GM23248 (cell line): ENCODE measurements at regions not wholly inside any gene's neighbourhood (a gene's known extent, or its start where the extent isn't known, plus 50 kb on each side); places are given as distances from the start of the nearest gene placed in this dataset.

Source experiments
- EZH2 ChIP-seq: fragments of 200-600 bp; sonication (generic); IDR thresholded peaks from 2 replicates; pipeline ENCODE4 v1.6.1; 2018; ENCODE audit warnings: antibody characterized with exemption, mild to moderate bottlenecking; ENCODE audit not compliant: insufficient read depth, poor library complexity, severe bottlenecking
- EZH2phosphoT487 ChIP-seq: fragments of 200-600 bp; sonication (generic); IDR thresholded peaks from 2 replicates; pipeline ENCODE4 v1.6.1; 2018; ENCODE audit warnings: antibody characterized with exemption, moderate library complexity, mild to moderate bottlenecking, low read depth; ENCODE audit not compliant: insufficient read depth

DNA sequence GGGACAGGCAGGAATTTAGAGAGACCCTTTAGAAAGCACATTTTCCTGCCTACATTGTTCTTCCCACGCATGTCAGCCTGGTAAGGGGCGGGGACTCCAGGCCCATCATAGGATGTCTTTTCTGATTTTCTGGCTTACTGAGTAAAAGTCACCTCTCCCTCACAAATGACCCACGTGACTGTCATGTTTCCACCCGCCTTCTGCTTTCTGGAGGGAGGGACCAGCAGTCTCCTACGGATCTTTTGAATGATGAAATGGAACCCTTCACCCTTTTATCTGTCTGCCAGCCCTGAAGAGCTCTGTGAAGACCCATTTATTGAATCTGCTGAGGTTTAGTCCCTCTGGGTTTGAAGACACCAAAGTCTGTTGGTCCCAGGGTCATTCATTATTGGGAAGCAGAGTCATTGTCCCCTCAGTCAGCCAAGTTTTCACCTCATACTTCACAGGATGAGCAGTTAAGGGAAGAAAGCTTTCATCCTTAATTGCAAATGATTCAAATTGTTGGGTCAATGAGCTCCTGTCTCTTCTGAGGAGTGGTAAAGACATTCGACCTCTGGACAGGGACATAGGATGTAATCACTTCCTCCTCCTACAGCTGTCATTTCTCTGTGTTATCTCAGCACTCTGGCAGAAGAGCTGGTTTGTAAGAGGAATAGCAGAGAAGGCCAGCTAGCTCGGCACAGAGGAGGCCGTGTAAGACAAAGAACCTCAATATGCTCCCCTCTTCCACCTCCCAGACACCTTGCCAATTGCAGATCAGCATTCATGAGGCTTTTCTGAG lies 446.1 kb downstream of the HS3ST3B1 start:
- TF ChIP-seq EZH2 (no peak), EZH2phosphoT487 (no peak)
